ENCODE measurements at regions not wholly inside any gene's neighbourhood (a gene's known extent, or its start where the extent isn't known, plus 50 kb on each side); places are given as distances from the start of the nearest gene placed in this dataset.
A peak's percentile ranks its signal among the peaks of the same experiment; 100 is the strongest.

GRCh38 chr9:129497005-129497812 is 123.7 kb downstream of the C9orf50 start:
- DNase-seq: no peak
- TF ChIP-seq CTCF (IDR thresholded peaks at IDR 0.05; ENCODE audit: low read depth, low read length, missing control alignments): no peak
- H3K36me3 ChIP-seq (replicated peaks): no peaks in the 10 kb centered on the region
- in situ Hi-C loops (cut with HindIII; ENCODE audit: low pct_ligation_motif_present, low sequenced_read_pairs): no loop called here
- no peaks in the 10 kb centered on the region for H3K27me3 ChIP-seq (replicated peaks)
- H3K27ac ChIP-seq: peak overlapping the region; percentile 93
- H3K4me3 ChIP-seq (ENCODE audit: low read depth, low read length): peak overlapping the region; percentile 60

- Histone ChIP-seq H3K4me3 (ENCODE audit: low read depth, low read length) (peak overlapping the region; percentile 60), H3K27ac (peak overlapping the region; percentile 93), H3K36me3 (replicated peaks) (no peaks in the 10 kb centered on the region), H3K27me3 (replicated peaks) (no peaks in the 10 kb centered on the region)
- peak; percentile 96 for DNase-seq
- TF ChIP-seq CTCF (IDR thresholded peaks at IDR 0.05; ENCODE audit: low read depth, low read length, missing control alignments): no peak
- in situ Hi-C loops (cut with HindIII; ENCODE audit: low pct_ligation_motif_present, low sequenced_read_pairs): no loop called here
Measured at GRCh38 chr9:129496473-129497004, 124.4 kb downstream of the C9orf50 start.

- Histone ChIP-seq H3K4me3 (ENCODE audit: low read depth, low read length) (peak overlapping the region; percentile 60), H3K36me3 (replicated peaks) (no peaks in the 10 kb centered on the region), H3K27ac (peak overlapping the region; percentile 93), H3K27me3 (replicated peaks) (no peaks in the 10 kb centered on the region)
- no peak for TF ChIP-seq CTCF (IDR thresholded peaks at IDR 0.05; ENCODE audit: low read depth, low read length, missing control alignments)
- in situ Hi-C loops (cut with HindIII; ENCODE audit: low pct_ligation_motif_present, low sequenced_read_pairs): no loop called here
- DNase-seq: peak; percentile 88
Measured at GRCh38 chr9:129495620-129496472, 125.1 kb downstream of the C9orf50 start.

- H3K27ac ChIP-seq: no peak overlapping the region
- no peaks in the 10 kb centered on the region for H3K36me3 ChIP-seq (replicated peaks)
- DNase-seq: no peak
- H3K4me3 ChIP-seq (ENCODE audit: low read depth, low read length): no peak overlapping the region
- in situ Hi-C loops (cut with HindIII; ENCODE audit: low pct_ligation_motif_present, low sequenced_read_pairs): no loop called here
- TF ChIP-seq CTCF (IDR thresholded peaks at IDR 0.05; ENCODE audit: low read depth, low read length, missing control alignments): no peak
- no peaks in the 10 kb centered on the region for H3K27me3 ChIP-seq (replicated peaks)
Measured at GRCh38 chr9:129494113-129494789, 126.7 kb downstream of the C9orf50 start.

DNA sequence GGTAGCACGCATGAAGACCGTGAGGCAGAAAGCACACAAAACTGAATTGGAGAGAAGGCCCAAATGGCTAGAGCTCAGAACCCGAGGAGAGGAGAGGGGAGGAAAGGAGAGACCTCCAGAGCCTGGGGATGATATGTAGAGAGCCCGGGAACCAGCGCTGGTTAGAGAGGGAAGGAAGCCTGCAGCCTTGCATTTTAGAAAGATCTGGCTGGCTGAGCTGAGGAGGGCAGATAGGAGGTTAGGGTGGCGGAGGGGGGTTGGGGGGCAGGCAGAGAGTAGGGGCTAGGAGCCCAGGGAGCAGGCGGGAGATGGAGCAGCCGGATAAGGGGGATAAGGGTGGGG is 127.2 kb downstream of the C9orf50 start:
- Histone ChIP-seq H3K36me3 (replicated peaks) (no peaks in the 10 kb centered on the region), H3K27me3 (replicated peaks) (no peaks in the 10 kb centered on the region), H3K27ac (no peak overlapping the region), H3K4me3 (ENCODE audit: low read depth, low read length) (no peak overlapping the region)
- in situ Hi-C loops (cut with HindIII; ENCODE audit: low pct_ligation_motif_present, low sequenced_read_pairs): no loop called here
- no peak for DNase-seq
- TF ChIP-seq CTCF (IDR thresholded peaks at IDR 0.05; ENCODE audit: low read depth, low read length, missing control alignments): no peak

Data from brain microvascular endothelial cell (primary cell).